NCI-H446 treated with DMSO at 0.1 percent for 48 hours (cell line): ENCODE measurements at regions not wholly inside any gene's neighbourhood (a gene's known extent, or its start where the extent isn't known, plus 50 kb on each side); places are given as distances from the start of the nearest gene placed in this dataset.
"Not testable (repeated sequence)": the region's sequence is repeated elsewhere in the genome, so short reads cannot be mapped to it uniquely, and the experiment has no call there.

Experiments
- DNase-seq: peaks from one replicate; lab custom pipeline; 2025; lab: John Stamatoyannopoulos, UW

- DNase-seq: no peak
These were observed 1339.3 kb downstream of the EFNA5 start for GRCh38 chr5:106331415-106331814.

GRCh38 chr5:106324356-106324755, 1346.4 kb downstream of the EFNA5 start:
- no peak for DNase-seq

- no peak for DNase-seq
These were observed 1349.5 kb downstream of the EFNA5 start for GRCh38 chr5:106321242-106321641.

GRCh38 chr5:106314221-106314824, 1356.4 kb downstream of the EFNA5 start:
- no peak for DNase-seq

GRCh38 chr5:106312360-106312759, 1358.4 kb downstream of the EFNA5 start:
- DNase-seq: no peak

- DNase-seq: peak; percentile 11
These were observed 1359.4 kb downstream of the EFNA5 start for GRCh38 chr5:106311230-106311915.

- DNase-seq: no peak
These were observed 1363.5 kb downstream of the EFNA5 start for GRCh38 chr5:106307265-106307664.

GRCh38 chr5:106306313-106307028, 1364.3 kb downstream of the EFNA5 start:
- DNase-seq: no peak

- DNase-seq: no peak
These were observed 1366.8 kb downstream of the EFNA5 start for GRCh38 chr5:106303911-106304310.

- DNase-seq: no peak
These were observed 1378.1 kb downstream of the EFNA5 start for GRCh38 chr5:106292654-106293053.

- DNase-seq: no peak
These were observed 1379.9 kb downstream of the EFNA5 start for GRCh38 chr5:106290841-106291240.

- no peak for DNase-seq
These were observed 1381.8 kb downstream of the EFNA5 start for GRCh38 chr5:106288979-106289378.

- no peak for DNase-seq
These were observed 1393.1 kb downstream of the EFNA5 start for GRCh38 chr5:106277540-106278096.

GRCh38 chr5:106269252-106269843, 1401.4 kb downstream of the EFNA5 start:
- peak; percentile 20 for DNase-seq

GRCh38 chr5:106267256-106267655, 1403.5 kb downstream of the EFNA5 start:
- no peak for DNase-seq

GRCh38 chr5:106262395-106262794, 1408.3 kb downstream of the EFNA5 start:
- no peak for DNase-seq

GRCh38 chr5:106259431-106260090, 1411.2 kb downstream of the EFNA5 start:
- not testable (repeated sequence) for DNase-seq

GRCh38 chr5:106258591-106259125, 1412.1 kb downstream of the EFNA5 start:
- no peak for DNase-seq

- DNase-seq: no peak
These were observed 1416.0 kb downstream of the EFNA5 start for GRCh38 chr5:106254784-106255183.

- not testable (repeated sequence) for DNase-seq
These were observed 1424.5 kb downstream of the EFNA5 start for GRCh38 chr5:106246044-106246745.

- DNase-seq: no peak
These were observed 1429.3 kb downstream of the EFNA5 start for GRCh38 chr5:106241409-106241808.
